ENCODE measurements at regions not wholly inside any gene's neighbourhood (a gene's known extent, or its start where the extent isn't known, plus 50 kb on each side); places are given as distances from the start of the nearest gene placed in this dataset.
"Not testable (repeated sequence)": the region's sequence is repeated elsewhere in the genome, so short reads cannot be mapped to it uniquely, and the experiment has no call there.

DNA sequence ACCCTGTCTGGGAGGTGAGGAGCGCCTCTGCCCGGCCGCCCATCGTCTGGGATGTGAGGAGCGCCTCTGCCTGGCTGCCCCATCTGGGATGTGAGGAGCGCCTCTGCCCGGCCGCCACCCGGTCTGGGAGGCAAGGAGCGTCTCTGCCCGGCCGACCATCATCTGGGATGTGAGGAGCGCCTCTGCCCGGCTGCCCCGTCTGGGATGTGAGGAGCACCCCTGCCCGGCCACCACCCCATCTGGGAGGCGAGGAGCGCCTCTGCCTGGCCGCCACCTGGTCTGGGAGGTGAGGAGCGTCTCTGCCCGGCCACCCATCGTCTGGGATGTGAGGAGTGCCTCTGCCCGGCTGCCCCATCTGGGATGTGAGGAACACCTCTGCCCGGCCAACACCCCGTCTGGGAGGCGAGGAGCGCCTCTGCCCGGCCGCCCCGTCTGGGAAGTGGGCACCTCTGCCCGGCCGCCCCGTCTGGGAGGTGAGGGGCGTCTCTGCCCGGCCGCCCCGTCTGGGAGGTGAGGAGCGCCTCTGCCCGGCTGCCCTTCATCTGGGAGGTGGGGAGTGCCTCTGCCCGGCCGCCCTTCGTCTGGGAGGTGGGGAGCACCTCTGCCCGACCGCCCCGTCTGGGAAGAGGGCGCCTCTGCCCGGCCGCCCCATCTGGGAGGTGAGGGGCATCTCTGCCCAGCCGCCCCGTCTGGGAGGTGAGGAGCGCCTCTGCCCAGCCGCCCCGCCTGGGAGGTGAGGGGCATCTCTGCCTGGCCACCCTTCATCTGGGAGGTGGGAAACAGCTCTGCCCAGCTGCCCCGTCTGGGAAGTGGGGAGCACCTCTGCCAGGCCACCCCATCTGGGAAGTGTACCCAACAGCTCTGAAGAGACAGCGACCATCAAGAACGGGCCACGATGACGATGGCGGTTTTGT lies 399.7 kb downstream of the CAAP1 start:
- not testable (repeated sequence) for H3K27me3 Mint-ChIP-seq (ENCODE audit: low read depth); H3K4me3 Mint-ChIP-seq; H3K36me3 Mint-ChIP-seq (ENCODE audit: insufficient read depth); DNase-seq; H3K4me1 Mint-ChIP-seq (ENCODE audit: low read depth); ATAC-seq
- H3K9me3 Mint-ChIP-seq: peaks cover 20% of the 10 kb centered on the region

DNA sequence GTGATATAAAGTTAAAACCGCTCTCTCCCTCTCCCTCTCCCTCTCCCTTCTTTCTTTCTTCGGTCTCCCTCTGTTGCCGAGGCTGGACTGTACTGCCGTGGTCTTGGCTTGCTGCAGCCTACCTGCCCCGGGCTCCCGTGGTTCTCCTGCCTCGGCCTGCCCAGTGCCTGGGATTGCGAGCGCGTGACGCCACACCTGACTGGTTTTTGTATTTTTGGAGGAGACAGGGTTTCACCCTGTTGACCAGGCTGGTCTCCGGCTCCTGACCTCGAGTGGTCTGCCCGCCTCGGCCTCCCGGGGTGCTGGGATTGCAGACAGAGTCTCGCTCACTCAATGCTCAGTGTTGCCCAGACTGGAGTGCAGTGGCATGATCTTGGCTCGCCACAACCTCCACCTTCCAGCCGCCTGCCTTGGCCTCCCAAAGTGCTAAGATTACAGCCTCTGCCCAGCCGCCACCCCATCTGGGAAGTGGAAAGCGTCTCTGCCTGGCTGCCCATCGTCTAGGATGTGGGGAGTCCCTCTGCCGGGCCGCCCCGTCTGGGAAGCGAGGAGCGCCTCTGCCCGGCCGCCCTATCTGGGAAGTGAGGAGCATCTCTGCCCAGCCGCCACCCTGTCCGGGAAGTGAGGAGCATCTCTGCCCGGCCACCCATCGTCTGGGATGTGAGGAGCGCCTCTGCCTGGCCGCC lies 400.5 kb downstream of the CAAP1 start:
- ATAC-seq, DNase-seq: not testable (repeated sequence)

DNA sequence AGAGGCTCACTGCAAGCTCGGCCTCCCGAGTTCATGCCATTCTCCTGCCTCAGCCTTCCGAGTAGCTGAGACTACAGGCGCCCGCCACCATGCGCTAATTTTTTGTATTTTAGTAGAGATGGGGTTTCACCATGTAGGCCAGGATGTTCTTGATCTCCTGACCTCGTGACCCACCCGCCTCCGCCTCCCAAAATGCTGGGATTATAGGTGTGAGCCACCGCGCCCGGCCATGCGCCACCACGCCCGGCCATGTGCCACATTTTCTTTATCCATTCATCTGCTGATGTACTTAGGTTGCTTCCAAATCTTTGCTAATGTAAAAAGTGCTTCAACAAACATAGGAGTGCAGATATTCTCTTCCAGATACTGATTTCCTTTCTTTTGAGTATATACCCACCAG lies 408.6 kb downstream of the CAAP1 start:
- Mint-ChIP-seq H3K36me3 (ENCODE audit: insufficient read depth) (no peaks in the 10 kb centered on the region), H3K4me1 (ENCODE audit: low read depth) (no peaks in the 10 kb centered on the region), H3K27me3 (ENCODE audit: low read depth) (no peaks in the 10 kb centered on the region), H3K4me3 (no peak overlapping the region), H3K9me3 (peaks cover 22% of the 10 kb centered on the region)
- no peak for ATAC-seq
- DNase-seq: no peak

More for the DNA sequence above, 400.5 kb downstream of the CAAP1 start:
- H3K4me3 Mint-ChIP-seq; H3K36me3 Mint-ChIP-seq (ENCODE audit: insufficient read depth); H3K4me1 Mint-ChIP-seq (ENCODE audit: low read depth); H3K27me3 Mint-ChIP-seq (ENCODE audit: low read depth): not testable (repeated sequence)
- peaks cover 22% of the 10 kb centered on the region for H3K9me3 Mint-ChIP-seq

DNA sequence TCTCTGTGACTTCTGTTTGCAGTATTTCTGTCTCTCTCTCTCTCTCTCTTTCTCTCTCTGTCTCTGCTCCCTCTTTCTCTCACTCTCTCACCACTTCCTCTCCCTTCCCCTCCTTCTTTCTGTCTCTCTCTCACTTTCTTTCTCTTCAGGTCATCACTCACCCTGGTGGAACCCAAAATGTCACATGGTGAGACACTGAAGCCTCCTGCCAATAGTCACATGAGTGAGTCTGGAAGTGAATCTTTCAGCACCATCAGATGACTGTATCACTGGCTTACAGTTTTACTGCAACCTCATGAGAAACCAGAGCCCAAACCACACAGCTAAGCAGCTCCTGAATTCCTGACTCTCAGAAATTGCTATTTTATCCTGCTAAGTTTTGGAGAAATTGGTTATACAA lies 414.6 kb downstream of the CAAP1 start:
- Mint-ChIP-seq H3K36me3 (ENCODE audit: insufficient read depth) (no peaks in the 10 kb centered on the region), H3K9me3 (peaks cover 29% of the 10 kb centered on the region), H3K4me3 (no peak overlapping the region), H3K27me3 (ENCODE audit: low read depth) (no peaks in the 10 kb centered on the region), H3K4me1 (ENCODE audit: low read depth) (no peaks in the 10 kb centered on the region)
- no peak for ATAC-seq
- no peak for DNase-seq

DNA sequence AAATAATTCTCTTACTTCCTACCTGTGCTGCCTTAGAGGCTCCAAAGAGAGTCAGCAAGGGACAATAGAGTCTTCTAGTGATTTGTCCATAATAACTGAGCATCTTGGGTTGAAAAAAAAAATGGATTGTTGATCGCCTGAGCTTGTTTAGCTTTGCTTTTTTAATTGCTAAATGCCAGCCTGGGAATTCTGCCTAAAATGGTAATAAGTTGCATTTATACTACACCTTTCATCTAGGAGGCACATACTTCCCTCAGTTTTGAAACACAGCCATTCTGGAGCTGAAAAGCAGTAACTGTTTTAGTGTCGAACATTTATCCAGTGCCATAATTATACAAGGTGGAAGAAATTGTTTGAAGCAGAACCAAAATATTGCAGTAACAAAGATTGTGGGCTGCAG lies 421.3 kb downstream of the CAAP1 start:
- H3K27me3 Mint-ChIP-seq (ENCODE audit: low read depth): no peaks in the 10 kb centered on the region
- no peak for ATAC-seq

DNA sequence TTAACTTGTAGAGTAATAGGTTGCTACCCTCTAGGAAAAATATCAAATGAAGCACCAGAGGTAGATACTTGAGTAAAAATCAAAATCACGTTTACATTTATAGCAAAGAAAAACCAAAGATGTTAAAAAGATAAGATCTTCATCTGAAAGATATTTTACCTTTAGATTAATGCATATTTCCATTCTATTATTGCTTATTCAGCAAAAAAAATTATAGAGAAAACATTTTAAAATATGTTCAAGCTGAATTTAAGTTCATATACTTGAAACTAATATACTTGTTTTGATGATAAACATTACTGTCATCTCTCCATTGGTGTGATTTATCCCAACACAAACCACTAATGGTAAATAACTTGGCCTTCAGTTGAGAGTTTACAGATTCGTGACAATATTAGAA lies 422.3 kb downstream of the CAAP1 start:
- Mint-ChIP-seq H3K4me3 (no peak overlapping the region), H3K36me3 (ENCODE audit: insufficient read depth) (no peaks in the 10 kb centered on the region), H3K4me1 (ENCODE audit: low read depth) (no peaks in the 10 kb centered on the region), H3K9me3 (peaks cover 21% of the 10 kb centered on the region), H3K27me3 (ENCODE audit: low read depth) (no peaks in the 10 kb centered on the region)
- DNase-seq (no peak), ATAC-seq (no peak)

More for the DNA sequence above, 421.3 kb downstream of the CAAP1 start:
- peaks cover 21% of the 10 kb centered on the region for H3K9me3 Mint-ChIP-seq
- no peak for DNase-seq
- no peak overlapping the region for H3K4me3 Mint-ChIP-seq
- H3K4me1 Mint-ChIP-seq (ENCODE audit: low read depth): no peaks in the 10 kb centered on the region
- H3K36me3 Mint-ChIP-seq (ENCODE audit: insufficient read depth): no peaks in the 10 kb centered on the region

DNA sequence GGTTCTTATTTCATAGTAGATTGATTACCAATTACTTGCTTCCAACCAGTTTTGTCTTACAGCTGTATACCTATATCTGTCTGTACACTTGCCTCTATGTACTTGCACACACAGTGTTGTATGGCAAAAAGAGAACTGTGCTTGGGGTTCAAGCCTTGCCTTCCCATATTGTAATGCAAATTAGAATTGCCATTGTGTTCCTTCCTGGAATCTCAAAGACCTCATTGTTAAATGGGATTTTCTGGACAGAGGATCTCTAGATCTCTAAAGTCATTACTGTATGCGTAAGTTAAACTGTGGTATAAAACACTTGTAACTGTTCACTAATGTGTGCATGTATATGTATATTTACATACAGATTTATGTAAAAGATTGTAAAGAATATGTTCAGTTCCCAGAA lies 428.8 kb downstream of the CAAP1 start:
- no peaks in the 10 kb centered on the region for H3K36me3 Mint-ChIP-seq (ENCODE audit: insufficient read depth)
- H3K9me3 Mint-ChIP-seq: peaks cover 7% of the 10 kb centered on the region
- H3K4me1 Mint-ChIP-seq (ENCODE audit: low read depth): no peaks in the 10 kb centered on the region

DNA sequence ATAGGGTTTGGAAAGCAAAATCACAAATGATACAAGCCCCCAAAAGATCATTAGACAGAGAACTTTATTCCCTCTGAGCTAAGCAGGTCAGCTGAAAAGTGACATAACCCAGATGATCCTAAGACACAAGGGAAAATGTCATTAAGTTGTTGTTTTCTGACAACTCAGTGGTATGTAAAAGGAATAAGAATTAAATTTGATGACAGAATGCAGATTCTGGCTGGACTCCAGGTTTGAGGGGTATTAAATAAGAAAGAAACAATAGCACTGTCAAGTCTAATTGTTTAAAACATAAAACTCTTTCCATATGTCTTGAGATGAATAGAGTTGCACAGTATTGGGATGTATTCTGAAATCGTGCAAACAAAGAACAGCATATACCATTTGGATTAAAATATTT lies 429.9 kb downstream of the CAAP1 start:
- peaks cover 7% of the 10 kb centered on the region for H3K9me3 Mint-ChIP-seq
- no peaks in the 10 kb centered on the region for H3K4me1 Mint-ChIP-seq (ENCODE audit: low read depth)
- H3K36me3 Mint-ChIP-seq (ENCODE audit: insufficient read depth): no peaks in the 10 kb centered on the region
- no peaks in the 10 kb centered on the region for H3K27me3 Mint-ChIP-seq (ENCODE audit: low read depth)
- DNase-seq: no peak
- no peak overlapping the region for H3K4me3 Mint-ChIP-seq
- no peak for ATAC-seq

More for the DNA sequence above, 428.8 kb downstream of the CAAP1 start:
- H3K27me3 Mint-ChIP-seq (ENCODE audit: low read depth): no peaks in the 10 kb centered on the region
- DNase-seq (no peak), ATAC-seq (no peak)
- H3K4me3 Mint-ChIP-seq: no peak overlapping the region

DNA sequence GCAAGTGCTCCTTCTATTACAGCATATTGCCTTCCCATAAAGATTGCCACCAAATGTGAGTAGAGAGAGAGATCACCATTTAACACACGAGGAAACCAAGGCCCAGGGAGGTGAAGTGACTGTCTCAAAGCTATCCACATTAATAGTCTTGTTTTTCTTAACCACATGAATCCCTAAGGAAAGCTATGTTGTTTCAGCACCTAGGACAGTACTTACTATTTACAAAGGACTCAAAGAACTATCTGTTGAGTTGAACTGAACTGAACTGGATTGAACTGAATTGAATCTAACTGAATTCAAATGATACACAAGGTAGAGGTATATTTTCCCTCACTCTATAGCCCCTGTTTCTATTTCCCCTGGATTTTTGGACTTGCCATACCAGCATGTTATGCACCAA lies 430.4 kb downstream of the CAAP1 start:
- DNase-seq (no peak), ATAC-seq (no peak)
- Mint-ChIP-seq H3K27me3 (ENCODE audit: low read depth) (no peaks in the 10 kb centered on the region), H3K4me3 (no peak overlapping the region), H3K4me1 (ENCODE audit: low read depth) (no peaks in the 10 kb centered on the region), H3K36me3 (ENCODE audit: insufficient read depth) (no peaks in the 10 kb centered on the region), H3K9me3 (peaks cover 7% of the 10 kb centered on the region)

DNA sequence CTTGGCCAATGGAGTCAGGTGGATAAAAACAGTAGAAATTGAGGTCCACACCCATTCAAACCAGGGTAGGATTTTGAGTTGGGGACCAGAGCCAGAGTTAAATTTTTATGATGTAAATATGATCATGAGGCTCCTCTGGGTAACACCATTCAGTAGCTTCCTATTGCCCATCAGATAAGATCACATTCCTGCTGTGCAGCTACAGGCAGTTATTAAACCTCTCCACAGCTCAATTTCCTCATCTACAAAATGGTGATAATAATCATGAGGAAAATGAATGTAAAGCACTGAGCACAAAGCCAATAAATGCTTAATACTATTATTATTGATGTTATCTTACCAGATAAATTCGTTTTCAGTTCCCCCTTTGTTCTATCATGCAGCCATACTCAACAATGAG lies 432.0 kb downstream of the CAAP1 start:
- Mint-ChIP-seq H3K36me3 (ENCODE audit: insufficient read depth) (no peaks in the 10 kb centered on the region), H3K9me3 (peaks cover 3% of the 10 kb centered on the region), H3K4me1 (ENCODE audit: low read depth) (no peaks in the 10 kb centered on the region), H3K4me3 (no peak overlapping the region), H3K27me3 (ENCODE audit: low read depth) (no peaks in the 10 kb centered on the region)
- no peak for ATAC-seq
- DNase-seq: no peak

DNA sequence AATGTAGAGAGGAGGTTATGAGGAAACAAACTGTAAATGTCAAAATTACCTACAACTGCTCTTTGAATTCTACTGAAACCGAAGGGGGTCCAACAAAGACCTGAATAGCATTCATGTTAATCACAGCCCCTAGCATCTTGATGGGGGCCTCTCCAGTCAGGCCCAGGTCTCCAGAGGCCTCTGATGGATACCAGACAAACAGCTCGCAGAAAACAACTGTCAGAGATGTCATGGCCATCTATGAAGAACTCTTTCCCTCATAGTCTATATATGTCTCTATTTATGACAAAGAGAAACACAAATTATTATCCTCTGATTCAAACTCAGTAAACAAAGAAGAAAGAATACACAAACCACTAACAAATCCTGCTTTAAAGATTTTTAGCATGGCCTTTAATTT lies 432.6 kb downstream of the CAAP1 start:
- Mint-ChIP-seq H3K4me1 (ENCODE audit: low read depth) (no peaks in the 10 kb centered on the region), H3K9me3 (peaks cover 3% of the 10 kb centered on the region), H3K36me3 (ENCODE audit: insufficient read depth) (no peaks in the 10 kb centered on the region), H3K4me3 (no peak overlapping the region), H3K27me3 (ENCODE audit: low read depth) (no peaks in the 10 kb centered on the region)
- ATAC-seq (no peak), DNase-seq (no peak)

DNA sequence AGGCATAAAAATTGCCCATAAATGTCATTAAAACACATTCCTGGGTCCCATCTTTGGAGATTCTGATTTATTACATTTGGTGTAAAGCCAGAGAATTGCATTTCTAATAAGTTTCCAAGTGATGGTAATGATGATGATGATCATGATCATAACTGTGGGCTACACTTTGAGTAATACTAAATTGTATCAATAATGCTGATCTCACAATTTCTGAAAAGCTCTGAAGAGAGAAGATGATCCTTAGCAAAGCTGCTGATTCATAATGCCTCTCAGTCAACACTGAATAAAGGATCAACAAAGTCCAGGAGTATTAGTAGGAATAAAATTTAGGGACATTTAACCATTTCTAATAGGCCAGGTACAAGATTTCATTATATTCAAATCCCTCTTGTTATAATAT lies 434.5 kb downstream of the CAAP1 start:
- no peaks in the 10 kb centered on the region for H3K36me3 Mint-ChIP-seq (ENCODE audit: insufficient read depth)
- DNase-seq (no peak), ATAC-seq (no peak)

DNA sequence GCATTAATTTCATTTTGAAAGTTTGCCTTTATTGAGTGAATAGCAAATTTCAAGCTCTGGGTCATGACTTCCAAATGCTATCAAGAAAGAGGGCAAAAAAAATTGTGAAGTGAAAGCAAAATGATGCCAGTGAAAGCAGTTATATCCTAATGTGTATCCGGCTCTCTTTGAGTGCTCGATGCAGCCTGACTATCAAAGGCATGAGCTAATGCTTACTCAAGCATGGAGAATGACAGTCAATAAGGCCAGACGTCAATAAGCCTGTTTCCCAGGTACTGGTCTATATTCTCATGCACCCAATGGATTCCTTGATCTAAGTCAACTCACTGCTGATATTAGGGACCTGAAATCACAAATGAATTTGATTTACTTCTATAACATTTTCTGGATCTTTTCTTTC lies 435.5 kb downstream of the CAAP1 start:
- Mint-ChIP-seq H3K9me3 (peaks cover 3% of the 10 kb centered on the region), H3K4me1 (ENCODE audit: low read depth) (no peaks in the 10 kb centered on the region), H3K4me3 (no peak overlapping the region), H3K36me3 (ENCODE audit: insufficient read depth) (no peaks in the 10 kb centered on the region), H3K27me3 (ENCODE audit: low read depth) (no peaks in the 10 kb centered on the region)
- no peak for ATAC-seq
- DNase-seq: no peak

More for the DNA sequence above, 434.5 kb downstream of the CAAP1 start:
- Mint-ChIP-seq H3K9me3 (peaks cover 3% of the 10 kb centered on the region), H3K27me3 (ENCODE audit: low read depth) (no peaks in the 10 kb centered on the region), H3K4me1 (ENCODE audit: low read depth) (no peaks in the 10 kb centered on the region), H3K4me3 (no peak overlapping the region)

DNA sequence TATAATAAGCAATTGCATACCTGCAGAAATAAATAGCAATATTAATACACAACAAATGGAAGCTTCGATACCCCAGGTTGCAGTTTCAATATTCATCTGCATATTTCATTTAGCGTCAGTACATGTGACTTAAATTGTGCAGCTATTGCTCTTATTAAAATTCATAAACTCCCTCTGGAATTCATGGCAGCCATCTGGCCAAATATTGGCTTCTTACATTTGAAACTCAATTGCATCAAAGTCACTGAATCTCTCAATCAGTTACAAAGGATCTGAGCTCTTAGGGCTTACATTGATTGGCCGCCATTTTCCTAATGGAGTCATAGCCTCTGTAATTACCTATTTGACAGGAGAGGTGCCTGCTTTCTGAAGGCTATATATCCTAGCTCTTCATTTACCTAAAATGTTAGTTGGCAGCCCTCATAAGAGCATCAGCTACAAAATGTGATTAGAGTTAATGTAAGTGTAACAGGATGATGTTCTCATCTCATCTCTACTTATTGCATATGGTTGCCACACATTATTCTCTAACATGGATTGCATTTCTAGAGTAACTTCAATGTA lies 453.5 kb downstream of the CAAP1 start:
- no peak for ATAC-seq
- Mint-ChIP-seq H3K36me3 (ENCODE audit: insufficient read depth) (no peaks in the 10 kb centered on the region), H3K4me3 (no peak overlapping the region), H3K27me3 (ENCODE audit: low read depth) (no peaks in the 10 kb centered on the region), H3K4me1 (ENCODE audit: low read depth) (no peaks in the 10 kb centered on the region), H3K9me3 (no peaks in the 10 kb centered on the region)
- no peak for DNase-seq

Measured in activated T-cell treated with anti-CD3 and anti-CD28 coated beads, Interleukin-2, amount 50 U/mL, for 4 hours (primary cell).